HG03280 (cell line): ENCODE measurements at regions not wholly inside any gene's neighbourhood (a gene's known extent, or its start where the extent isn't known, plus 50 kb on each side); places are given as distances from the start of the nearest gene placed in this dataset.
"Not testable (repeated sequence)": the region's sequence is repeated elsewhere in the genome, so short reads cannot be mapped to it uniquely, and the experiment has no call there.

ENCODE experiments used
- ATAC-seq: cut with Tn5 transposase; IDR thresholded peaks from one replicate; pipeline ENCODE4 v1.9.1; 2021; ENCODE audit warnings: mild to moderate bottlenecking, moderate library complexity; ENCODE audit not compliant: unreplicated experiment

GRCh38 chr11:87779276-87780067 is 395.8 kb downstream of the RAB38 start:
- no peak for ATAC-seq

- ATAC-seq = no peak
These were observed 396.9 kb downstream of the RAB38 start for GRCh38 chr11:87778357-87778756.

GRCh38 chr11:87775036-87775435 is 400.2 kb downstream of the RAB38 start:
- no peak for ATAC-seq

GRCh38 chr11:87769661-87770060 is 405.6 kb downstream of the RAB38 start:
- ATAC-seq = no peak

- no peak for ATAC-seq
These were observed 407.6 kb downstream of the RAB38 start for GRCh38 chr11:87767615-87768014.

- not testable (repeated sequence) for ATAC-seq
These were observed 411.2 kb downstream of the RAB38 start for GRCh38 chr11:87764075-87764474.

GRCh38 chr11:87754685-87755084 is 420.6 kb downstream of the RAB38 start:
- no peak for ATAC-seq

GRCh38 chr11:87753143-87753542 is 422.1 kb downstream of the RAB38 start:
- ATAC-seq = no peak

GRCh38 chr11:87743007-87743406 is 432.2 kb downstream of the RAB38 start:
- no peak for ATAC-seq

GRCh38 chr11:87740968-87741367 is 434.3 kb downstream of the RAB38 start:
- ATAC-seq = no peak

GRCh38 chr11:87740451-87740850 is 434.8 kb downstream of the RAB38 start:
- ATAC-seq = no peak

GRCh38 chr11:87739766-87740165 is 435.5 kb downstream of the RAB38 start:
- ATAC-seq = no peak

GRCh38 chr11:87739261-87739660 is 436.0 kb downstream of the RAB38 start:
- ATAC-seq = no peak

GRCh38 chr11:87736928-87737327 is 438.3 kb downstream of the RAB38 start:
- no peak for ATAC-seq

GRCh38 chr11:87726506-87726905 is 448.7 kb downstream of the RAB38 start:
- no peak for ATAC-seq

- ATAC-seq = no peak
These were observed 450.9 kb downstream of the RAB38 start for GRCh38 chr11:87724358-87724757.

- peak; percentile 60 for ATAC-seq
These were observed 452.3 kb downstream of the RAB38 start for GRCh38 chr11:87722756-87723565.

- no peak for ATAC-seq
These were observed 455.7 kb downstream of the RAB38 start for GRCh38 chr11:87719326-87720073.

- no peak for ATAC-seq
These were observed 462.4 kb downstream of the RAB38 start for GRCh38 chr11:87712802-87713202.

- ATAC-seq = no peak
These were observed 462.9 kb downstream of the RAB38 start for GRCh38 chr11:87712391-87712790.

GRCh38 chr11:87703589-87703988 is 471.7 kb downstream of the RAB38 start:
- not testable (repeated sequence) for ATAC-seq
